B cell (primary cell): ENCODE measurements at regions not wholly inside any gene's neighbourhood (a gene's known extent, or its start where the extent isn't known, plus 50 kb on each side); places are given as distances from the start of the nearest gene placed in this dataset.

ENCODE experiments used
- ATAC-seq: fragments of 200-7000 bp; cut with Tn5 transposase; one replicate; pipeline ENCODE4 v1.10.0; 2021; ENCODE audit warnings: low read depth, mild to moderate bottlenecking, moderate number of reproducible peaks, moderate library complexity
- CTCF ChIA-PET: fragments of 350-600 bp; sonication (Branson Sonifier 250); formaldehyde crosslinking; loops from one replicate; lab custom pipeline; 2021; ENCODE audit warnings: antibody characterized with exemption, inconsistent platforms; lab: Charles Lee
- POLR2A ChIA-PET: fragments of 350-600 bp; sonication (Branson Sonifier 250); formaldehyde crosslinking; loops from one replicate; lab custom pipeline; 2021; ENCODE audit warnings: antibody characterized with exemption; lab: Charles Lee
- DNase-seq: peaks from one replicate; pipeline ENCODE4 v3.0.0; 2013
- H2AFZ ChIP-seq: 2 replicates; pipeline ENCODE4 v1.6.1; 2012; ENCODE audit warnings: mild to moderate bottlenecking, low read depth, low read length; ENCODE audit not compliant: insufficient read depth, poor library complexity, severe bottlenecking
- H3K27ac ChIP-seq, 2 donors: 1 replicate in 1 of 2; 2 replicates in 1 of 2; pipeline ENCODE4 v1.5.1; 2012 to 2013; ENCODE audit warnings: low read length in 2 of 2, mild to moderate bottlenecking in 2 of 2, moderate library complexity in 1 of 2
- H3K27me3 ChIP-seq, 4 experiments: fragments of 200-600 bp in 1 of 4; sonication (generic) in 1 of 4; replicated peaks in 1 of 4; 1 replicate in 2 of 4; 2 replicates in 2 of 4; pipeline versions ENCODE4 v1.6.1 to v1.7.0; 2013 to 2016; ENCODE audit warnings: low read length in 3 of 4, mild to moderate bottlenecking in 2 of 4, mixed read lengths in 1 of 4, moderate library complexity in 1 of 4; ENCODE audit not compliant: insufficient read depth in 4 of 4, control insufficient read depth in 3 of 4; ENCODE audit errors: control extremely low read depth in 1 of 4
- H3K36me3 ChIP-seq, 2 experiments: replicated peaks in 1 of 2; 1 replicate in 1 of 2; 2 replicates in 1 of 2; pipeline versions ENCODE4 v1.6.1 to v1.7.1; 2013; ENCODE audit warnings: low read length in 1 of 2; ENCODE audit not compliant: insufficient read depth in 2 of 2, control insufficient read depth in 1 of 2; ENCODE audit errors: control extremely low read depth in 1 of 2, extremely low read depth in 1 of 2
- H3K4me1 ChIP-seq, 2 donors: fragments of 200-600 bp in 1 of 2; sonication (generic) in 1 of 2; 1 replicate in 1 of 2; 2 replicates in 1 of 2; pipeline versions ENCODE4 v1.5.1 to v1.6.1; 2013 to 2017; ENCODE audit warnings: low read length in 2 of 2; ENCODE audit not compliant: control insufficient read depth in 2 of 2, insufficient read depth in 2 of 2
- H3K4me2 ChIP-seq: replicated peaks from 2 replicates; pipeline ENCODE3; 2012; ENCODE audit warnings: mild to moderate bottlenecking, low read depth, low read length; ENCODE audit not compliant: poor library complexity, severe bottlenecking
- H3K4me3 ChIP-seq, 5 experiments: fragments of 200-600 bp in 1 of 5; sonication (generic) in 1 of 5; 1 replicate in 3 of 5; 2 replicates in 2 of 5; pipeline versions ENCODE4 v1.5.1 to v1.7.0; 2011 to 2016; ENCODE audit warnings: low read length in 4 of 5, mild to moderate bottlenecking in 4 of 5, low read depth in 2 of 5, control low read depth in 1 of 5, moderate library complexity in 1 of 5; ENCODE audit not compliant: insufficient read depth in 1 of 5; ENCODE audit errors: control extremely low read depth in 1 of 5, extremely low read depth in 1 of 5
- H3K79me2 ChIP-seq: fragments of 200-600 bp; sonication (generic); one replicate; pipeline ENCODE4 v1.6.0; 2016; ENCODE audit warnings: low read length; ENCODE audit not compliant: control insufficient read depth, insufficient read depth
- H3K9ac ChIP-seq: fragments of 200-600 bp; sonication (generic); 2 replicates; pipeline ENCODE4 v1.6.1; 2017; ENCODE audit warnings: mild to moderate bottlenecking, low read length, moderate library complexity
- H3K9me3 ChIP-seq, 3 donors: one replicate each; pipeline versions ENCODE4 v1.6.1 to v1.7.1; 2013; ENCODE audit warnings: low read length in 2 of 3; ENCODE audit not compliant: control insufficient read depth in 2 of 3, insufficient read depth in 1 of 3; ENCODE audit errors: control extremely low read depth in 1 of 3
- H4K20me1 ChIP-seq: 2 replicates; pipeline ENCODE4 v1.6.0; 2012; ENCODE audit warnings: mild to moderate bottlenecking, low read length; ENCODE audit not compliant: insufficient read depth, control insufficient read depth, poor library complexity, severe bottlenecking
- H3K27ac Mint-ChIP-seq: one replicate; pipeline ENCODE4 v1.8.0; 2021; ENCODE audit warnings: mixed read lengths
- H3K27me3 Mint-ChIP-seq: one replicate; pipeline ENCODE4 v1.8.0; 2021; ENCODE audit warnings: mixed read lengths
- H3K4me1 Mint-ChIP-seq: one replicate; pipeline ENCODE4 v1.8.0; 2021; ENCODE audit warnings: mixed read lengths
- H3K4me3 Mint-ChIP-seq: one replicate; pipeline ENCODE4 v1.8.0; 2021; ENCODE audit warnings: mixed read lengths
- H3K9me3 Mint-ChIP-seq: one replicate; pipeline ENCODE4 v1.8.0; 2022; ENCODE audit warnings: mixed read lengths; ENCODE audit not compliant: insufficient read depth
- EZH2 ChIP-seq: IDR thresholded peaks from 2 replicates; pipeline ENCODE4 v1.6.1; 2012; ENCODE audit warnings: borderline replicate concordance, low read depth, mild to moderate bottlenecking, moderate library complexity, low read length; ENCODE audit not compliant: insufficient read depth, poor library complexity, severe bottlenecking
- WGBS: methylation state at CpG from one replicate; pipeline ENCODE4 v1.1.5; 2013; ENCODE audit warnings: missing lambda C conversion rate; ENCODE audit not compliant: insufficient coverage; 5-methylcytosine and 5-hydroxymethylcytosine counted together
- intact Hi-C: fragments of 100-400 bp; cut with micrococcal nuclease; formaldehyde crosslinking; loops from one replicate; pipeline ENCODE4 v1.10.0; 2022
- TF ChIP-seq, protein P1 (sequence below): fragments of 200-600 bp; IDR thresholded peaks from one replicate; pipeline ENCODE4 v1.8.0; 2022; ENCODE audit warnings: antibody characterized with exemption, mild to moderate bottlenecking

DNA sequence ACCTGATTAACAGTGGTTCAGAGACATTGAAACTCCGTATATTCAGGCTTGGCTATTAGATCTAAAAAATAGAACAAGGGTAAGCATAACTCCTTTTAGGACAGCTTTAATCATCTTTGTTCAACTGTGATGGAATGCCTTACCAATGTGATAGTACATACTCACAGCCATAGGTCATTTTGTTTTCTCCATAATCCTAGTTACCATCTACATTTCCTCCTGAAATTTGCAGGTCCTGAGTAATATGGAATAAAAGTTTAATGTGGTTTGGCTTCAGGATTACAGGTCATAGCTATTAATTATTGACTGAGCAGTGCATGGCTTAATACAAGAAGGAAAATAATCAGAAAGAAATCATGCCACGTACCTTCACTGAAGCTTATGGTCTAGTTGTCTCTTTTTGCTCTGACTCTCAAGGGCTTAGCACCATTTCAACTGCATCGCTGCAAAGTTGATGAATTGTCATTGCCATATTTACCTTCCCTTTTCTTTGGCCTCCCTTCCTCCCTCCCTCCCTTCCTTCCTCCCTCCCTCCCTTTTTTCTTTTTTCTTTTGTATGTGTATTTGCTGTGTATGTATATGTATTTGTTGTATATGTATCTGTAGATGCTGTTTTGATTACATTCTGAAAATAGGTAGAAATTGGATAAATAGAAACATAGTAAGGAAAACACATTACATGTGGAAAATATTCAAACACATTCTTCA, 250.9 kb upstream of the ZNF608 start:
- no peak overlapping the region for H3K4me3 Mint-ChIP-seq
- no CpG with 5 or more reads among the region's 3 CpGs for WGBS
- no peak for ATAC-seq

DNA sequence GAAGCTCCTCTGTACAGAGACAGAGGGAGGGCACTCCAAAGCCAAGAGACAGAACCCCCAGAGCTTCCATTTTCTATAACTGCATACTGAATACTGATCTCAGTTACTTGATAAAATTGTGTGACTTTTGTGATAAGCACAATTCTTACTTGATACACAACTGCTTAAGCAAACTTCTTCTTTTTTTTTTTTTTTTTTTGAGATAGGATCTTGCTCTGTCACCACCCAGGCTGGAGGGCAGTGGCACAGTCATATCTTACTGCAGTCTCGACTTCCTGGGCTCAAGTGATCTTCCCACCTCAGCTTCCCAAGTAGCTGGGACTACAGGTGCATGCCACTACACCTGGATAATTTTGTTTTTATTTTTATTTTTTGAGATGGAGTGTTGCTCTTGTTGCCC, 252.1 kb upstream of the ZNF608 start:
- Histone ChIP-seq H3K4me2 (no peak overlapping the region), H2AFZ (no peak overlapping the region), H3K27ac (no peak overlapping the region), H3K9ac (no peak overlapping the region), H3K79me2 (no peaks in the 10 kb centered on the region), H3K4me1 (peaks cover 11 to 26% of the 10 kb centered on the region in 2 donors), H3K4me3 (no peak overlapping the region), H4K20me1 (no peaks in the 10 kb centered on the region), H3K27me3 (no peaks in the 10 kb centered on the region), H3K36me3 (no peaks in the 10 kb centered on the region), H3K9me3 (no peaks in the 10 kb centered on the region)
- TF ChIP-seq, protein P1, sequence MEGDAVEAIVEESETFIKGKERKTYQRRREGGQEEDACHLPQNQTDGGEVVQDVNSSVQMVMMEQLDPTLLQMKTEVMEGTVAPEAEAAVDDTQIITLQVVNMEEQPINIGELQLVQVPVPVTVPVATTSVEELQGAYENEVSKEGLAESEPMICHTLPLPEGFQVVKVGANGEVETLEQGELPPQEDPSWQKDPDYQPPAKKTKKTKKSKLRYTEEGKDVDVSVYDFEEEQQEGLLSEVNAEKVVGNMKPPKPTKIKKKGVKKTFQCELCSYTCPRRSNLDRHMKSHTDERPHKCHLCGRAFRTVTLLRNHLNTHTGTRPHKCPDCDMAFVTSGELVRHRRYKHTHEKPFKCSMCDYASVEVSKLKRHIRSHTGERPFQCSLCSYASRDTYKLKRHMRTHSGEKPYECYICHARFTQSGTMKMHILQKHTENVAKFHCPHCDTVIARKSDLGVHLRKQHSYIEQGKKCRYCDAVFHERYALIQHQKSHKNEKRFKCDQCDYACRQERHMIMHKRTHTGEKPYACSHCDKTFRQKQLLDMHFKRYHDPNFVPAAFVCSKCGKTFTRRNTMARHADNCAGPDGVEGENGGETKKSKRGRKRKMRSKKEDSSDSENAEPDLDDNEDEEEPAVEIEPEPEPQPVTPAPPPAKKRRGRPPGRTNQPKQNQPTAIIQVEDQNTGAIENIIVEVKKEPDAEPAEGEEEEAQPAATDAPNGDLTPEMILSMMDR: no peak
- TF ChIP-seq EZH2: no peak
- H3K4me1 Mint-ChIP-seq: peaks cover 24% of the 10 kb centered on the region
- H3K4me3 Mint-ChIP-seq: no peak overlapping the region
- WGBS: no CpG with 5 or more reads among the region's 1 CpG
- ChIA-PET POLR2A (no interaction called here), CTCF (interaction anchor here (0.9 kb wide), 1 partner anchor 14 kb away, joined by 4 read pairs; no protein-coding TSS in a partner anchor)
- intact Hi-C loops: no loop called here
- H3K9me3 Mint-ChIP-seq: no peaks in the 10 kb centered on the region
- ATAC-seq (no peak), DNase-seq (no peak)
- no peaks in the 10 kb centered on the region for H3K27me3 Mint-ChIP-seq
- H3K27ac Mint-ChIP-seq: no peak overlapping the region

More for the DNA sequence above, 250.9 kb upstream of the ZNF608 start:
- H3K9me3 ChIP-seq: no peaks in the 10 kb centered on the region
- ChIA-PET CTCF (no interaction called here), POLR2A (no interaction called here)
- Mint-ChIP-seq H3K27ac (no peak overlapping the region), H3K4me1 (peaks cover 15% of the 10 kb centered on the region), H3K9me3 (no peaks in the 10 kb centered on the region), H3K27me3 (no peaks in the 10 kb centered on the region)
- H3K4me3 ChIP-seq: no peak overlapping the region
- no peak overlapping the region for H3K9ac ChIP-seq
- TF ChIP-seq EZH2: no peak
- intact Hi-C loops: no loop called here
- no peaks in the 10 kb centered on the region for H3K36me3 ChIP-seq
- H3K4me2 ChIP-seq: no peak overlapping the region
- peaks cover 2 to 17% of the 10 kb centered on the region in 2 donors for H3K4me1 ChIP-seq
- no peaks in the 10 kb centered on the region for H4K20me1 ChIP-seq
- no peaks in the 10 kb centered on the region for H3K27me3 ChIP-seq
- DNase-seq: no peak
- H3K79me2 ChIP-seq: no peaks in the 10 kb centered on the region
- H2AFZ ChIP-seq: no peak overlapping the region
- H3K27ac ChIP-seq: no peak overlapping the region
